ENCODE measurements at regions not wholly inside any gene's neighbourhood (a gene's known extent, or its start where the extent isn't known, plus 50 kb on each side); places are given as distances from the start of the nearest gene placed in this dataset.

DNA sequence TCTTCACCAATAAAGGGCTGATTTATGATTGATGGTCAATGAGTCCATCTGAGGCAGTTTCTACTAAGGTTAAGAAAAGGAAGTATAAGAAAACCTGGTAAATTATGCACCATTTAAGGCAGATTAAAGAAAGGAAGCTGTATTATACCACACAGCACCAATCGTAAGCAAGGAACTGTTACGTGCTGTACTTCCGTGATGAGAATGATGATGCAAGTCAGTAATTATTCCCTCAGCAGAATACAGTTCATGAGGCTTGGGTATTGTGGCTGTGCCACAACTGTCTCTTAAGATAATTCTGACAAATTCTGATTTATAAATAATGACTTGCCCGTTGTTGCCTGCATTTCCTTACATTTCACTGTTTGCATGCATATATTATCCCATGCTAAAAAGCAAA lies 699.0 kb downstream of the HDGFL1 start:
- H2AK9ac ChIP-seq (replicated peaks; ENCODE audit: low read depth, low read length, poor library complexity) = no peak overlapping the region
- H3K27ac ChIP-seq (ENCODE audit: insufficient read depth, low read length) = no peak overlapping the region
- no CpG with 5 or more reads among the region's 4 CpGs for WGBS, 2 experiments (ENCODE audit: extremely low coverage in 2 of 2, insufficient read length in 1 of 2)
- no peak overlapping the region for H3K56ac ChIP-seq (ENCODE audit: extremely low read depth, insufficient read depth, low read length)
- H4K5ac ChIP-seq (ENCODE audit: low read depth, low read length) = no peak overlapping the region
- H3K9me1 ChIP-seq (ENCODE audit: insufficient read depth, low read length) = no peaks in the 10 kb centered on the region
- no peaks in the 10 kb centered on the region for H4K20me1 ChIP-seq (ENCODE audit: insufficient read depth, low read length)
- no peak overlapping the region for H2BK120ac ChIP-seq (ENCODE audit: low read depth, low read length)
- in situ Hi-C loops (cut with MboI; ENCODE audit: low sequenced_read_pairs) (no loop called here), dilution Hi-C loops (cut with HindIII; ENCODE audit: low sequenced_read_pairs, unreplicated experiment) (no loop called here), intact Hi-C loops (cut with micrococcal nuclease) (no loop called here)
- ATAC-seq (ENCODE audit: low read depth) = no peak
- no peak overlapping the region for H2AFZ ChIP-seq (replicated peaks; ENCODE audit: low read length, poor library complexity)
- ChIA-PET CTCF (no interaction called here), POLR2A (ENCODE audit: unreplicated experiment) (no interaction called here)
- H3K79me1 ChIP-seq (ENCODE audit: low read depth in 1 of 2, low read length in 2 of 2) = no peaks in the 10 kb centered on the region
- no peak for DNase-seq
- no peak overlapping the region for H3K18ac ChIP-seq (ENCODE audit: low read depth, low read length)
- no peak overlapping the region for H2BK15ac ChIP-seq (ENCODE audit: low read depth, low read length)
- no peak overlapping the region for H2BK5ac ChIP-seq (ENCODE audit: low read depth, low read length, poor library complexity, severe bottlenecking)
- H2AK5ac ChIP-seq (ENCODE audit: low read depth, low read length) = no peak overlapping the region
- no peak overlapping the region for H4K8ac ChIP-seq (ENCODE audit: low read depth in 2 of 2, low read length in 2 of 2)
- no peak overlapping the region for H3K9ac ChIP-seq (ENCODE audit: low read depth, low read length)
- no TSS peak for BruUV-seq (replicated peaks)
- no peak overlapping the region for H3K4me2 ChIP-seq (ENCODE audit: low read depth, low read length)
- no peak overlapping the region for H3K23ac ChIP-seq (ENCODE audit: low read depth, low read length)
- H3K4ac ChIP-seq (ENCODE audit: low read depth, low read length) = no peak overlapping the region
- no peak overlapping the region for H4K91ac ChIP-seq (ENCODE audit: insufficient read depth, low read depth, low read length)
- H3K36me3 ChIP-seq (ENCODE audit: control insufficient read depth, insufficient read depth, low read length) = no peaks in the 10 kb centered on the region
- no peaks in the 10 kb centered on the region for H3K4me1 ChIP-seq (ENCODE audit: control insufficient read depth, insufficient read depth, low read length)
- H3K14ac ChIP-seq (replicated peaks; ENCODE audit: low read depth, low read length) = no peak overlapping the region
- TF ChIP-seq CTCF (conservative IDR thresholded peaks at IDR 0.05; ENCODE audit: low read depth, low read length) = no peak
- no peak for TF ChIP-seq POLR2A (IDR thresholded peaks at IDR 0.05; ENCODE audit: low read depth, low read length)
- TF ChIP-seq ELK1 (IDR thresholded peaks at IDR 0.05; ENCODE audit: borderline replicate concordance, low read depth, low read length) = no peak
- no peak overlapping the region for H2BK20ac ChIP-seq (ENCODE audit: low read depth, low read length)
- H3K4me3 ChIP-seq (ENCODE audit: insufficient read depth, low read depth, low read length) = no peak overlapping the region
- H3K9me3 ChIP-seq (ENCODE audit: control insufficient read depth, insufficient read depth, low read length) = no peaks in the 10 kb centered on the region
- no peaks in the 10 kb centered on the region for H3K27me3 ChIP-seq (ENCODE audit: control insufficient read depth, insufficient read depth, low read length)
